ENCODE measurements at regions not wholly inside any gene's neighbourhood (a gene's known extent, or its start where the extent isn't known, plus 50 kb on each side); places are given as distances from the start of the nearest gene placed in this dataset.

- DNase-seq, result no peak
Observed at GRCh38 chr13:22461854-22462490, 718.8 kb upstream of the SGCG start.

- DNase-seq, result no peak
Observed at GRCh38 chr13:22463089-22463488, 717.7 kb upstream of the SGCG start.

GRCh38 chr13:22468045-22468444 is 712.7 kb upstream of the SGCG start:
- DNase-seq, result no peak

GRCh38 chr13:22468824-22469223 is 712.0 kb upstream of the SGCG start:
- no peak for DNase-seq

GRCh38 chr13:22469452-22469851 is 711.3 kb upstream of the SGCG start:
- no peak for DNase-seq

GRCh38 chr13:22470075-22470474 is 710.7 kb upstream of the SGCG start:
- DNase-seq, result no peak

- no peak for DNase-seq
Observed at GRCh38 chr13:22482496-22483000, 698.2 kb upstream of the SGCG start.

GRCh38 chr13:22483276-22483675 is 697.5 kb upstream of the SGCG start:
- DNase-seq, result no peak

- no peak for DNase-seq
Observed at GRCh38 chr13:22486490-22486889, 694.3 kb upstream of the SGCG start.

- DNase-seq, result no peak
Observed at GRCh38 chr13:22487932-22488331, 692.8 kb upstream of the SGCG start.

GRCh38 chr13:22489771-22490170 is 691.0 kb upstream of the SGCG start:
- DNase-seq, result no peak

GRCh38 chr13:22495819-22496218 is 685.0 kb upstream of the SGCG start:
- no peak for DNase-seq

GRCh38 chr13:22496803-22497508 is 683.8 kb upstream of the SGCG start:
- DNase-seq, result no peak

- no peak for DNase-seq
Observed at GRCh38 chr13:22497991-22498780, 682.6 kb upstream of the SGCG start.

GRCh38 chr13:22499919-22500318 is 680.9 kb upstream of the SGCG start:
- DNase-seq, result no peak

- no peak for DNase-seq
Observed at GRCh38 chr13:22505489-22505888, 675.3 kb upstream of the SGCG start.

GRCh38 chr13:22506096-22506691 is 674.6 kb upstream of the SGCG start:
- DNase-seq, result no peak

GRCh38 chr13:22517544-22517943 is 663.2 kb upstream of the SGCG start:
- no peak for DNase-seq

GRCh38 chr13:22536851-22537250 is 643.9 kb upstream of the SGCG start:
- no peak for DNase-seq

GRCh38 chr13:22538400-22538799 is 642.4 kb upstream of the SGCG start:
- DNase-seq, result no peak

GRCh38 chr13:22549126-22549525 is 631.7 kb upstream of the SGCG start:
- DNase-seq, result no peak

- peak; percentile 45 for DNase-seq
Observed at GRCh38 chr13:22561581-22561980, 619.2 kb upstream of the SGCG start.

- DNase-seq, result no peak
Observed at GRCh38 chr13:22562116-22562515, 618.7 kb upstream of the SGCG start.

Data from DMS79 (cell line).